DND-41 (cell line): ENCODE measurements at regions not wholly inside any gene's neighbourhood (a gene's known extent, or its start where the extent isn't known, plus 50 kb on each side); places are given as distances from the start of the nearest gene placed in this dataset.

Experiments
- EZH2 ChIP-seq: IDR thresholded peaks from 3 replicates; pipeline ENCODE4 v1.6.1; 2012; ENCODE audit warnings: borderline replicate concordance, low read depth, mild to moderate bottlenecking, moderate library complexity, low read length, inconsistent platforms; ENCODE audit not compliant: severe bottlenecking
- TF ChIP-seq, protein P1 (sequence below): IDR thresholded peaks from 2 replicates; pipeline ENCODE4 v1.5.1; 2012; ENCODE audit warnings: borderline replicate concordance, low read length, moderate library complexity, mild to moderate bottlenecking; ENCODE audit not compliant: poor library complexity, severe bottlenecking; ENCODE audit errors: extremely low read depth

GRCh38 chr5:143471666-143472464 is 68.4 kb upstream of the NR3C1 start:
- TF ChIP-seq, protein P1, sequence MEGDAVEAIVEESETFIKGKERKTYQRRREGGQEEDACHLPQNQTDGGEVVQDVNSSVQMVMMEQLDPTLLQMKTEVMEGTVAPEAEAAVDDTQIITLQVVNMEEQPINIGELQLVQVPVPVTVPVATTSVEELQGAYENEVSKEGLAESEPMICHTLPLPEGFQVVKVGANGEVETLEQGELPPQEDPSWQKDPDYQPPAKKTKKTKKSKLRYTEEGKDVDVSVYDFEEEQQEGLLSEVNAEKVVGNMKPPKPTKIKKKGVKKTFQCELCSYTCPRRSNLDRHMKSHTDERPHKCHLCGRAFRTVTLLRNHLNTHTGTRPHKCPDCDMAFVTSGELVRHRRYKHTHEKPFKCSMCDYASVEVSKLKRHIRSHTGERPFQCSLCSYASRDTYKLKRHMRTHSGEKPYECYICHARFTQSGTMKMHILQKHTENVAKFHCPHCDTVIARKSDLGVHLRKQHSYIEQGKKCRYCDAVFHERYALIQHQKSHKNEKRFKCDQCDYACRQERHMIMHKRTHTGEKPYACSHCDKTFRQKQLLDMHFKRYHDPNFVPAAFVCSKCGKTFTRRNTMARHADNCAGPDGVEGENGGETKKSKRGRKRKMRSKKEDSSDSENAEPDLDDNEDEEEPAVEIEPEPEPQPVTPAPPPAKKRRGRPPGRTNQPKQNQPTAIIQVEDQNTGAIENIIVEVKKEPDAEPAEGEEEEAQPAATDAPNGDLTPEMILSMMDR, result no peak
- no peak for TF ChIP-seq EZH2
